SK-N-MC (cell line): ENCODE measurements at regions not wholly inside any gene's neighbourhood (a gene's known extent, or its start where the extent isn't known, plus 50 kb on each side); places are given as distances from the start of the nearest gene placed in this dataset.

ENCODE experiments used
- EZH2 ChIP-seq: fragments of 200-600 bp; sonication (generic); IDR thresholded peaks from one replicate; pipeline ENCODE4 v1.6.1; 2017; ENCODE audit warnings: antibody characterized with exemption
- POLR2AphosphoS5 ChIP-seq: IDR thresholded peaks from 2 replicates; pipeline ENCODE4 v1.6.1; 2012; ENCODE audit warnings: mild to moderate bottlenecking, low read depth, low read length, borderline replicate concordance

DNA sequence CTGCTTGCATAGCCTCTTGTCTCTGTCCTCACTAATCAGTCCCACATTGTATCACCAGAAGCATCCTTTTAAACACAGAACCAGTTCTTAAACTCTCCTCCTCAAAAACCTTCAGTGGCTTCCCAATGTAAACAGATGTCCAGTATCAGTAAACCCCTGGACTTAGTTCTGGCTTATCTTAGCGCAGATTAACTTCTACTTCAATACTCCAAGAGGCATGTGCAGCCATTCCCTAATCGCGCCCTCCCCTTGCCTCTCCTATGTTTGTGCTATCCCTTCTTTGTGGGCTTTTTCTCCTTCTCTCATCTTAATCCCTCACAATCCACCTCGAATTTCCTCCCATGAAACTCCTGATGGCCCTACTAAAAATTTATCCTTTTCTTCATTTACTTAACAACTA is 193.8 kb downstream of the FBXO8 start:
- TF ChIP-seq EZH2: no peak
- TF ChIP-seq POLR2AphosphoS5: no peak
